Vagina (tissue), 2 donors: ENCODE measurements at regions not wholly inside any gene's neighbourhood (a gene's known extent, or its start where the extent isn't known, plus 50 kb on each side); places are given as distances from the start of the nearest gene placed in this dataset.

Source experiments
- POLR2A ChIP-seq, 2 donors: fragments of 450-650 bp; IDR thresholded peaks; one replicate each; pipeline ENCODE4 v1.6.1; 2017; ENCODE audit warnings: antibody characterized with exemption in 2 of 2, mild to moderate bottlenecking in 2 of 2, moderate library complexity in 2 of 2
- TF ChIP-seq, protein P1 (sequence below), 3 experiments: fragments of 450-650 bp in 2 of 3; fragments of 200-600 bp in 1 of 3; sonication (generic) in 1 of 3; IDR thresholded peaks; one replicate each; pipeline ENCODE4 v1.5.1; 2017 to 2019; ENCODE audit warnings: antibody characterized with exemption in 3 of 3, mild to moderate bottlenecking in 2 of 3, moderate library complexity in 2 of 3

DNA sequence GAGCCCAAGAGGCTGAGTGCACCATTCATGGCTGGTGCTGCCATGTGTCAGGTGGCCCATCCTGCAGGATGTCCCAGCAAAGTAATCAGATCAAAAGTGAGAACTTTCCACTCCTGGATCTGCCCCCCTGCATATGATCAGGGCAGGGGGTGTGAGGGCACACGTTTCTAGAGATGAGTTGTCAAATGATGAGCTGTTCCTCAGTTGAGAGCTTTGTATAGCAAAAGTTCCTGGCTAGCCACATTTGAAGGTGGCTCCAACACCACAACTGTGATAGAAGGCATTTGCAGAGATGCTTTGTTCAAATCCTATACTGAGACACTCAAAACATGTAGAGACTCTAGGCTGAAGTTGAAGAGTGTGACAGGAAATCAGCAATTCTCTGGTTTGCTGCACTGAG, 501.8 kb downstream of the BCOR start:
- TF ChIP-seq POLR2A (IDR thresholded peaks at IDR 0.05), result no peak
- TF ChIP-seq, protein P1, sequence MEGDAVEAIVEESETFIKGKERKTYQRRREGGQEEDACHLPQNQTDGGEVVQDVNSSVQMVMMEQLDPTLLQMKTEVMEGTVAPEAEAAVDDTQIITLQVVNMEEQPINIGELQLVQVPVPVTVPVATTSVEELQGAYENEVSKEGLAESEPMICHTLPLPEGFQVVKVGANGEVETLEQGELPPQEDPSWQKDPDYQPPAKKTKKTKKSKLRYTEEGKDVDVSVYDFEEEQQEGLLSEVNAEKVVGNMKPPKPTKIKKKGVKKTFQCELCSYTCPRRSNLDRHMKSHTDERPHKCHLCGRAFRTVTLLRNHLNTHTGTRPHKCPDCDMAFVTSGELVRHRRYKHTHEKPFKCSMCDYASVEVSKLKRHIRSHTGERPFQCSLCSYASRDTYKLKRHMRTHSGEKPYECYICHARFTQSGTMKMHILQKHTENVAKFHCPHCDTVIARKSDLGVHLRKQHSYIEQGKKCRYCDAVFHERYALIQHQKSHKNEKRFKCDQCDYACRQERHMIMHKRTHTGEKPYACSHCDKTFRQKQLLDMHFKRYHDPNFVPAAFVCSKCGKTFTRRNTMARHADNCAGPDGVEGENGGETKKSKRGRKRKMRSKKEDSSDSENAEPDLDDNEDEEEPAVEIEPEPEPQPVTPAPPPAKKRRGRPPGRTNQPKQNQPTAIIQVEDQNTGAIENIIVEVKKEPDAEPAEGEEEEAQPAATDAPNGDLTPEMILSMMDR (IDR thresholded peaks at IDR 0.05), result no peak
